K562 (cell line): ENCODE measurements at regions not wholly inside any gene's neighbourhood (a gene's known extent, or its start where the extent isn't known, plus 50 kb on each side); places are given as distances from the start of the nearest gene placed in this dataset.

ENCODE experiments used
- ATAC-seq: fragments of 200-7000 bp; cut with Tn5 transposase; 3 replicates; pipeline ENCODE4 v1.9.1; 2020; ENCODE audit warnings: moderate library complexity
- BruUV-seq: library from RNA; stranded (reverse); fragments of 400-500 nt; replicated peaks from 2 replicates; lab custom pipeline; 2021; lab: Mats Ljungman, UMichigan
- CTCF ChIA-PET: fragments of 300-600 bp; formaldehyde crosslinking; extraction: SDS; loops from one replicate; lab custom pipeline; 2021; ENCODE audit warnings: low intra/inter-chr PET ratio; lab: Yijun Ruan, JAX
- POLR2A ChIA-PET: fragments of 300-600, 350-650 bp; sonication (Branson Sonifier 250); formaldehyde crosslinking; extraction: SDS; loops from one replicate; lab custom pipeline; 2021; ENCODE audit warnings: antibody characterized with exemption, inconsistent platforms; lab: Yijun Ruan, JAX
- DNase-seq, 4 experiments: peaks; one replicate each; pipeline versions ENCODE4 v3.0.0 to v3.0.0-alpha.2; 2011 to 2018; ENCODE audit warnings: low spot score in 3 of 4, mixed read lengths in 3 of 4; ENCODE audit errors: extremely low read depth in 1 of 4
- FAIRE-seq: peaks from 2 replicates; lab custom pipeline; 2011; peaks lifted over from hg19 to GRCh38; lab: Jason Lieb, UNC
- H2AFZ ChIP-seq: 2 replicates; pipeline ENCODE4 v1.6.0; 2011; ENCODE audit warnings: low read depth, low read length, control low read depth, inconsistent platforms
- H3K27ac ChIP-seq: fragments of 200-600 bp; 3 replicates; pipeline ENCODE4 v1.8.0; 2011; ENCODE audit warnings: low read depth, mild to moderate bottlenecking, control low read depth, inconsistent platforms, low read length, moderate library complexity, mixed read lengths; ENCODE audit errors: extremely low read depth
- H3K27me3 ChIP-seq, 2 experiments: fragments of 300-600 bp in 1 of 2; 2 replicates in 1 of 2; 3 replicates in 1 of 2; pipeline versions ENCODE4 v1.6.0 to v1.8.0; 2011; ENCODE audit warnings: inconsistent platforms in 2 of 2, low read length in 2 of 2, mild to moderate bottlenecking in 1 of 2, mixed read lengths in 1 of 2, moderate library complexity in 1 of 2; ENCODE audit not compliant: control insufficient read depth in 2 of 2, insufficient read depth in 2 of 2
- H3K36me3 ChIP-seq: fragments of 300-600 bp; 3 replicates; pipeline ENCODE4 v1.8.0; 2011; ENCODE audit warnings: mild to moderate bottlenecking, low read length, inconsistent platforms; ENCODE audit not compliant: control insufficient read depth, insufficient read depth
- H3K4me1 ChIP-seq, 2 experiments: fragments of 200-600 bp in 1 of 2; replicated peaks in 1 of 2; 2 replicates in 1 of 2; 3 replicates in 1 of 2; pipeline versions ENCODE4 v1.5.1 to v1.8.0; 2011; ENCODE audit warnings: inconsistent platforms in 2 of 2, low read length in 2 of 2, mild to moderate bottlenecking in 1 of 2, mixed read lengths in 1 of 2, moderate library complexity in 1 of 2; ENCODE audit not compliant: control insufficient read depth in 2 of 2, insufficient read depth in 2 of 2
- H3K4me2 ChIP-seq: 2 replicates; pipeline ENCODE4 v1.6.1; 2011; ENCODE audit warnings: low read length, control low read depth, inconsistent platforms, mixed read lengths; ENCODE audit not compliant: insufficient read depth
- H3K4me3 ChIP-seq: fragments of 200-600 bp; sonication (generic), shearing (Covaris generic); 2 replicates; pipeline ENCODE4 v1.5.1; 2016; ENCODE audit warnings: control low read depth, inconsistent platforms
- H3K79me2 ChIP-seq: fragments of 200-600 bp; 3 replicates; pipeline ENCODE4 v1.8.0; 2011; ENCODE audit warnings: low read length, inconsistent platforms; ENCODE audit not compliant: control insufficient read depth, insufficient read depth
- H3K9ac ChIP-seq, 2 experiments: 2 replicates each; pipeline versions ENCODE4 v1.6.0 to v1.6.1; 2011; ENCODE audit warnings: low read depth in 2 of 2, low read length in 2 of 2, control low read depth in 1 of 2, inconsistent platforms in 1 of 2, mild to moderate bottlenecking in 1 of 2, mixed read lengths in 1 of 2; ENCODE audit not compliant: insufficient read depth in 1 of 2
- H3K9me1 ChIP-seq: one replicate; pipeline ENCODE4 v1.6.0; 2011; ENCODE audit warnings: inconsistent platforms, mild to moderate bottlenecking, low read length, moderate library complexity; ENCODE audit not compliant: control insufficient read depth, insufficient read depth
- H3K9me3 ChIP-seq: replicated peaks from 2 replicates; pipeline ENCODE4 v1.5.1; 2011; ENCODE audit warnings: low read depth, low read length, inconsistent platforms; ENCODE audit not compliant: control insufficient read depth, insufficient read depth
- H4K20me1 ChIP-seq: replicated peaks from 2 replicates; pipeline ENCODE4 v1.6.1; 2011; ENCODE audit warnings: low read length, inconsistent platforms, mixed read lengths; ENCODE audit not compliant: control insufficient read depth, insufficient read depth
- ADNP ChIP-seq: fragments of 200-800 bp; sonication (Bioruptor generic); IDR thresholded peaks from 2 replicates; pipeline ENCODE4 v1.6.1; 2016; ENCODE audit warnings: missing genetic modification characterization, missing compliant biosample characterization
- ASH1L ChIP-seq: fragments of 450-650 bp; IDR thresholded peaks from 2 replicates; pipeline ENCODE4 v1.6.1; 2018; ENCODE audit warnings: borderline replicate concordance, mild to moderate bottlenecking, low read depth; ENCODE audit not compliant: partially characterized antibody
- CAMTA2 ChIP-seq: fragments of 250-450 bp; sonication (Bioruptor Pico); conservative IDR thresholded peaks from 2 replicates; pipeline ENCODE4 v1.5.1; 2022
- CBFA2T2 ChIP-seq: fragments of 450-650 bp; conservative IDR thresholded peaks from 2 replicates; pipeline ENCODE4 v1.6.1; 2017; ENCODE audit warnings: mild to moderate bottlenecking
- ILK ChIP-seq: fragments of 450-650 bp; IDR thresholded peaks from 2 replicates; pipeline ENCODE4 v1.6.1; 2016; ENCODE audit warnings: missing genetic modification characterization, low read depth, mild to moderate bottlenecking, missing compliant biosample characterization, moderate library complexity, borderline replicate concordance
- SETDB1 ChIP-seq: IDR thresholded peaks from one replicate; pipeline ENCODE4 v1.6.1; 2012; ENCODE audit warnings: low read length, control low read depth, inconsistent platforms
- ZNF24 ChIP-seq: fragments of 450-650 bp; IDR thresholded peaks from 2 replicates; pipeline ENCODE4 v1.6.1; 2016
- ZNF75A ChIP-seq: fragments of 450-650 bp; formaldehyde crosslinking; IDR thresholded peaks from 2 replicates; pipeline ENCODE4 v1.4.0; 2020; ENCODE audit warnings: mild to moderate bottlenecking
- WGBS: fragments of 100-300 bp; shearing (Covaris generic); methylation state at CpG from one replicate; pipeline ENCODE4 v1.1.6; 2016; ENCODE audit warnings: low coverage, mixed read lengths; ENCODE audit not compliant: insufficient coverage; ENCODE audit errors: missing lambda C conversion rate; 5-methylcytosine and 5-hydroxymethylcytosine counted together
- in situ Hi-C: fragments of 300-500 bp; cut with MboI; formaldehyde crosslinking; loops from 4 replicates; pipeline ENCODE4 v1.15.0; 2018; ENCODE audit warnings: inconsistent platforms, mixed read lengths
- intact Hi-C: fragments of 100-400 bp; cut with micrococcal nuclease; formaldehyde crosslinking; loops from 2 replicates; pipeline ENCODE4 v1.14.2; 2022
- TF ChIP-seq, protein P1 (sequence below): fragments of 450-650 bp; conservative IDR thresholded peaks from 2 replicates; pipeline ENCODE4 v1.6.1; 2016; ENCODE audit warnings: missing genetic modification characterization, low read depth, mild to moderate bottlenecking, control low read depth, missing compliant biosample characterization
- TF ChIP-seq, protein P2 (sequence below): sonication (generic); formaldehyde crosslinking; IDR thresholded peaks from 2 replicates; pipeline ENCODE4 v1.8.1; 2023; ENCODE audit warnings: mild to moderate bottlenecking, missing genetic modification reagents, moderate library complexity
- TF ChIP-seq, protein P3 (sequence below): fragments of 450-650 bp; formaldehyde crosslinking; IDR thresholded peaks from 2 replicates; pipeline ENCODE4 v1.4.0; 2020; ENCODE audit warnings: mild to moderate bottlenecking
- TF ChIP-seq, protein P4 (sequence below): sonication (generic); formaldehyde crosslinking; IDR thresholded peaks from 2 replicates; pipeline ENCODE4 v1.4.0; 2020; ENCODE audit warnings: mild to moderate bottlenecking, missing genetic modification reagents

DNA sequence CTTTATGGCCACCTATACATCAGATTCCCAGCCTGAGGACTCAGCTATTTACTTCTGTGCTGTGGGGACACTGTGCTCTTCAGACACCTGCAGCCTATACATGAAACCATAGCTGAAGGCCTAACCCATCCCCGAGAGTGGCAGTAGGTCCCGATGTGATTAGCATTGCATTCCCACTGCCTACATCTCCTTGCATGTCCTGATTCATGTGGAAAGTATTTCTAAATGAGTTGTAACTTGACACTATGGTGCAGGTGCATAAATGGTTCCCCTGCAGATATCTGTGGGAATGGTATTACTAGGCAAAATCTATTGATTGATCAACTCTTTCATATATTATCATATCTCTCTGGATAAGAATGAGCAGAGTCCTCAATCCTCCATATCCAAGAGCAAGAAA lies 433.5 kb downstream of the DAD1 start:
- Histone ChIP-seq H2AFZ (no peak overlapping the region), H3K4me2 (no peak overlapping the region), H3K36me3 (no peaks in the 10 kb centered on the region), H3K27ac (no peak overlapping the region), H3K4me1 (no peaks in the 10 kb centered on the region), H3K4me3 (no peak overlapping the region), H3K27me3 (no peaks in the 10 kb centered on the region), H3K9ac (no peak overlapping the region), H4K20me1 (no peaks in the 10 kb centered on the region), H3K79me2 (no peaks in the 10 kb centered on the region), H3K9me1 (no peaks in the 10 kb centered on the region), H3K9me3 (no peaks in the 10 kb centered on the region)
- no TSS peak for BruUV-seq
- DNase-seq: no peak
- ChIA-PET CTCF (no interaction called here), POLR2A (no interaction called here)
- WGBS: 0% methylated on average over 2 of the region's 2 CpGs
- TF ChIP-seq, protein P1, sequence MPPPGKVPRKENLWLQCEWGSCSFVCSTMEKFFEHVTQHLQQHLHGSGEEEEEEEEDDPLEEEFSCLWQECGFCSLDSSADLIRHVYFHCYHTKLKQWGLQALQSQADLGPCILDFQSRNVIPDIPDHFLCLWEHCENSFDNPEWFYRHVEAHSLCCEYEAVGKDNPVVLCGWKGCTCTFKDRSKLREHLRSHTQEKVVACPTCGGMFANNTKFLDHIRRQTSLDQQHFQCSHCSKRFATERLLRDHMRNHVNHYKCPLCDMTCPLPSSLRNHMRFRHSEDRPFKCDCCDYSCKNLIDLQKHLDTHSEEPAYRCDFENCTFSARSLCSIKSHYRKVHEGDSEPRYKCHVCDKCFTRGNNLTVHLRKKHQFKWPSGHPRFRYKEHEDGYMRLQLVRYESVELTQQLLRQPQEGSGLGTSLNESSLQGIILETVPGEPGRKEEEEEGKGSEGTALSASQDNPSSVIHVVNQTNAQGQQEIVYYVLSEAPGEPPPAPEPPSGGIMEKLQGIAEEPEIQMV (tag): no peak
- intact Hi-C loops (no loop called here), in situ Hi-C loops (no loop called here)
- FAIRE-seq: no peak
- no peak for ATAC-seq

DNA sequence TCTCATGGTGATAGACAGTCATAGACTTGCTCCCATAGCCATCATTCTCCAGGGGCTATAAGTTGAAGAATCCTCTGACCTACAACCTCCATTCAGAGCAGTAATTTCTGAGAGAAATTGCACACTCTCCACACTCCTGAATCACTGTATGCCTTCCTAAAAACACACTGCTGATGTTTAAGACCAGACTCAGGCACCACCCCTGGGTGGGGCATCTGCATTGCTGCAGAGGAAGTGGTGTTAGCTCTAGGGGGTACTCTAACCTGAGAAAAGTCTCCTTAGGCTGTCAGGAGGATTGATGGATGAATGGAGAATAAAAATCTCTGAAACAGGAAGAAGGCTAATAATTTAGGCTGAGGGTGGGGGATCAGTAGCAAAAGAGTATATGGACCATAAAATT lies 436.1 kb downstream of the DAD1 start:
- H3K9me1 ChIP-seq: no peaks in the 10 kb centered on the region
- no peak for ATAC-seq
- in situ Hi-C loops (no loop called here), intact Hi-C loops (no loop called here)
- CTCF ChIA-PET: no interaction called here
- no peak overlapping the region for H3K27ac ChIP-seq
- no peak overlapping the region for H3K4me2 ChIP-seq
- no peaks in the 10 kb centered on the region for H3K79me2 ChIP-seq
- FAIRE-seq: no peak
- H3K9ac ChIP-seq: no peak overlapping the region
- no peaks in the 10 kb centered on the region for H3K27me3 ChIP-seq
- BruUV-seq: no TSS peak
- no peaks in the 10 kb centered on the region for H4K20me1 ChIP-seq
- no peak for DNase-seq
- H3K36me3 ChIP-seq: no peaks in the 10 kb centered on the region
- no peak overlapping the region for H2AFZ ChIP-seq
- H3K4me1 ChIP-seq: no peaks in the 10 kb centered on the region
- no peaks in the 10 kb centered on the region for H3K9me3 ChIP-seq
- H3K4me3 ChIP-seq: no peak overlapping the region
- POLR2A ChIA-PET: no interaction called here
- TF ChIP-seq, protein P2, sequence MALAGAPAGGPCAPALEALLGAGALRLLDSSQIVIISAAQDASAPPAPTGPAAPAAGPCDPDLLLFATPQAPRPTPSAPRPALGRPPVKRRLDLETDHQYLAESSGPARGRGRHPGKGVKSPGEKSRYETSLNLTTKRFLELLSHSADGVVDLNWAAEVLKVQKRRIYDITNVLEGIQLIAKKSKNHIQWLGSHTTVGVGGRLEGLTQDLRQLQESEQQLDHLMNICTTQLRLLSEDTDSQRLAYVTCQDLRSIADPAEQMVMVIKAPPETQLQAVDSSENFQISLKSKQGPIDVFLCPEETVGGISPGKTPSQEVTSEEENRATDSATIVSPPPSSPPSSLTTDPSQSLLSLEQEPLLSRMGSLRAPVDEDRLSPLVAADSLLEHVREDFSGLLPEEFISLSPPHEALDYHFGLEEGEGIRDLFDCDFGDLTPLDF (CRISPR knock-in tag): no peak
- TF ChIP-seq CAMTA2 (CRISPR knock-in tag): no peak
- no peak for TF ChIP-seq ZNF75A (CRISPR knock-in tag)
- no peak for TF ChIP-seq ASH1L
- no peak for TF ChIP-seq ADNP (tag)
- TF ChIP-seq ILK (tag): no peak
- TF ChIP-seq ZNF24: no peak
- TF ChIP-seq, protein P3, sequence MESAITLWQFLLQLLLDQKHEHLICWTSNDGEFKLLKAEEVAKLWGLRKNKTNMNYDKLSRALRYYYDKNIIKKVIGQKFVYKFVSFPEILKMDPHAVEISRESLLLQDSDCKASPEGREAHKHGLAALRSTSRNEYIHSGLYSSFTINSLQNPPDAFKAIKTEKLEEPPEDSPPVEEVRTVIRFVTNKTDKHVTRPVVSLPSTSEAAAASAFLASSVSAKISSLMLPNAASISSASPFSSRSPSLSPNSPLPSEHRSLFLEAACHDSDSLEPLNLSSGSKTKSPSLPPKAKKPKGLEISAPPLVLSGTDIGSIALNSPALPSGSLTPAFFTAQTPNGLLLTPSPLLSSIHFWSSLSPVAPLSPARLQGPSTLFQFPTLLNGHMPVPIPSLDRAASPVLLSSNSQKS (CRISPR knock-in tag): no peak
- no peak for TF ChIP-seq SETDB1
- TF ChIP-seq CBFA2T2: no peak
- TF ChIP-seq, protein P4, sequence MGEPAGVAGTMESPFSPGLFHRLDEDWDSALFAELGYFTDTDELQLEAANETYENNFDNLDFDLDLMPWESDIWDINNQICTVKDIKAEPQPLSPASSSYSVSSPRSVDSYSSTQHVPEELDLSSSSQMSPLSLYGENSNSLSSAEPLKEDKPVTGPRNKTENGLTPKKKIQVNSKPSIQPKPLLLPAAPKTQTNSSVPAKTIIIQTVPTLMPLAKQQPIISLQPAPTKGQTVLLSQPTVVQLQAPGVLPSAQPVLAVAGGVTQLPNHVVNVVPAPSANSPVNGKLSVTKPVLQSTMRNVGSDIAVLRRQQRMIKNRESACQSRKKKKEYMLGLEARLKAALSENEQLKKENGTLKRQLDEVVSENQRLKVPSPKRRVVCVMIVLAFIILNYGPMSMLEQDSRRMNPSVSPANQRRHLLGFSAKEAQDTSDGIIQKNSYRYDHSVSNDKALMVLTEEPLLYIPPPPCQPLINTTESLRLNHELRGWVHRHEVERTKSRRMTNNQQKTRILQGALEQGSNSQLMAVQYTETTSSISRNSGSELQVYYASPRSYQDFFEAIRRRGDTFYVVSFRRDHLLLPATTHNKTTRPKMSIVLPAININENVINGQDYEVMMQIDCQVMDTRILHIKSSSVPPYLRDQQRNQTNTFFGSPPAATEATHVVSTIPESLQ (CRISPR knock-in tag): no peak
